ENCODE measurements at regions not wholly inside any gene's neighbourhood (a gene's known extent, or its start where the extent isn't known, plus 50 kb on each side); places are given as distances from the start of the nearest gene placed in this dataset.

GRCh38 chr2:239546541-239546940 is 145.7 kb upstream of the HDAC4 start:
- TF ChIP-seq, protein P1, sequence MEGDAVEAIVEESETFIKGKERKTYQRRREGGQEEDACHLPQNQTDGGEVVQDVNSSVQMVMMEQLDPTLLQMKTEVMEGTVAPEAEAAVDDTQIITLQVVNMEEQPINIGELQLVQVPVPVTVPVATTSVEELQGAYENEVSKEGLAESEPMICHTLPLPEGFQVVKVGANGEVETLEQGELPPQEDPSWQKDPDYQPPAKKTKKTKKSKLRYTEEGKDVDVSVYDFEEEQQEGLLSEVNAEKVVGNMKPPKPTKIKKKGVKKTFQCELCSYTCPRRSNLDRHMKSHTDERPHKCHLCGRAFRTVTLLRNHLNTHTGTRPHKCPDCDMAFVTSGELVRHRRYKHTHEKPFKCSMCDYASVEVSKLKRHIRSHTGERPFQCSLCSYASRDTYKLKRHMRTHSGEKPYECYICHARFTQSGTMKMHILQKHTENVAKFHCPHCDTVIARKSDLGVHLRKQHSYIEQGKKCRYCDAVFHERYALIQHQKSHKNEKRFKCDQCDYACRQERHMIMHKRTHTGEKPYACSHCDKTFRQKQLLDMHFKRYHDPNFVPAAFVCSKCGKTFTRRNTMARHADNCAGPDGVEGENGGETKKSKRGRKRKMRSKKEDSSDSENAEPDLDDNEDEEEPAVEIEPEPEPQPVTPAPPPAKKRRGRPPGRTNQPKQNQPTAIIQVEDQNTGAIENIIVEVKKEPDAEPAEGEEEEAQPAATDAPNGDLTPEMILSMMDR (IDR thresholded peaks at IDR 0.05): no peak
- no peak for TF ChIP-seq ZFX (IDR thresholded peaks at IDR 0.05; ENCODE audit: borderline replicate concordance)

Data from 22Rv1 (cell line).